ENCODE measurements at regions not wholly inside any gene's neighbourhood (a gene's known extent, or its start where the extent isn't known, plus 50 kb on each side); places are given as distances from the start of the nearest gene placed in this dataset.

DNA sequence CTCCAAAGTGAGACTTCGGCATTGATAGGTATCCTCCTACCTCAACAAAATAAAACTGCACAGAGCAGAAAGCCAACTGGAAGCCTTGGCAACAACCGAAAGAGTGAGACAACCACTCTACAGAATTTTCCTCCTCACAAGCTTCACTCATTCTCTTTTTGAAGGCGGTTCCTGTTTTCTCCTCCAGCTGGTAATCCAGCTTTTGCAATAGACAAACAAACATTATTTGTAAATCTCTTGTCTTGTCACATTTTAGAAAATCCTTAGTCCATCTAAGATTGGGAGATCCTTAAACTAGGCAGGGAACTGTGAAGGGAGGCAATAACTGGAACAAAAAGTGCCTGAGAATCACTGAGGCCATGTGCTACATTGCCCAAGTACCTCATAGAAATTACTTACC is 332.4 kb downstream of the BCL11A start:
- no peak for DNase-seq
- Histone ChIP-seq H3K27me3 (no peaks in the 10 kb centered on the region), H3K36me3 (no peaks in the 10 kb centered on the region), H3K4me1 (no peaks in the 10 kb centered on the region), H3K9me3 (no peaks in the 10 kb centered on the region), H3K4me3 (ENCODE audit: low read depth, low read length) (no peak overlapping the region)
- TF ChIP-seq, protein P1, sequence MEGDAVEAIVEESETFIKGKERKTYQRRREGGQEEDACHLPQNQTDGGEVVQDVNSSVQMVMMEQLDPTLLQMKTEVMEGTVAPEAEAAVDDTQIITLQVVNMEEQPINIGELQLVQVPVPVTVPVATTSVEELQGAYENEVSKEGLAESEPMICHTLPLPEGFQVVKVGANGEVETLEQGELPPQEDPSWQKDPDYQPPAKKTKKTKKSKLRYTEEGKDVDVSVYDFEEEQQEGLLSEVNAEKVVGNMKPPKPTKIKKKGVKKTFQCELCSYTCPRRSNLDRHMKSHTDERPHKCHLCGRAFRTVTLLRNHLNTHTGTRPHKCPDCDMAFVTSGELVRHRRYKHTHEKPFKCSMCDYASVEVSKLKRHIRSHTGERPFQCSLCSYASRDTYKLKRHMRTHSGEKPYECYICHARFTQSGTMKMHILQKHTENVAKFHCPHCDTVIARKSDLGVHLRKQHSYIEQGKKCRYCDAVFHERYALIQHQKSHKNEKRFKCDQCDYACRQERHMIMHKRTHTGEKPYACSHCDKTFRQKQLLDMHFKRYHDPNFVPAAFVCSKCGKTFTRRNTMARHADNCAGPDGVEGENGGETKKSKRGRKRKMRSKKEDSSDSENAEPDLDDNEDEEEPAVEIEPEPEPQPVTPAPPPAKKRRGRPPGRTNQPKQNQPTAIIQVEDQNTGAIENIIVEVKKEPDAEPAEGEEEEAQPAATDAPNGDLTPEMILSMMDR (IDR thresholded peaks at IDR 0.05; ENCODE audit: low read depth, low read length): no peak

DNA sequence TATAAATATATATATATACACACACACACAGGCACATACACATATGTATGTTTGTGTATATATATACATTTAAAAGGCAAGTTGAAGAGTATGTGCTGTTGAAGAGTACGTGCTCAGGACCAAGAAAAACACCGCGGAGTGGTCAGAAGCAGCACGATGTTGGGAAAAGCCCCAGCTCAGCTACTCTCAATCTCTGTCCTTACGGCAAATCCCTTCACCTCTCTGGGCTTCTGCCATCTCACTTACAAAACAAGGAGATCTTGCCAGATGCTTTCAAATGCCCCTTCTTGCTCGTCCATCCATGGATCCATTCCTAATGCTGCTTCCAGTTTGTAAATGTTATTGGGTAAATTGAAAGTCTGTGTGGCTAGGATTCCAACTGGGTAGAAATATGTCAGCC is 333.9 kb downstream of the BCL11A start:
- DNase-seq: no peak
- H3K27me3 ChIP-seq: no peaks in the 10 kb centered on the region
- H3K36me3 ChIP-seq: no peaks in the 10 kb centered on the region
- TF ChIP-seq, protein P1 (IDR thresholded peaks at IDR 0.05; ENCODE audit: low read depth, low read length): no peak
- H3K9me3 ChIP-seq: no peaks in the 10 kb centered on the region
- no peak overlapping the region for H3K4me3 ChIP-seq (ENCODE audit: low read depth, low read length)
- no peaks in the 10 kb centered on the region for H3K4me1 ChIP-seq

DNA sequence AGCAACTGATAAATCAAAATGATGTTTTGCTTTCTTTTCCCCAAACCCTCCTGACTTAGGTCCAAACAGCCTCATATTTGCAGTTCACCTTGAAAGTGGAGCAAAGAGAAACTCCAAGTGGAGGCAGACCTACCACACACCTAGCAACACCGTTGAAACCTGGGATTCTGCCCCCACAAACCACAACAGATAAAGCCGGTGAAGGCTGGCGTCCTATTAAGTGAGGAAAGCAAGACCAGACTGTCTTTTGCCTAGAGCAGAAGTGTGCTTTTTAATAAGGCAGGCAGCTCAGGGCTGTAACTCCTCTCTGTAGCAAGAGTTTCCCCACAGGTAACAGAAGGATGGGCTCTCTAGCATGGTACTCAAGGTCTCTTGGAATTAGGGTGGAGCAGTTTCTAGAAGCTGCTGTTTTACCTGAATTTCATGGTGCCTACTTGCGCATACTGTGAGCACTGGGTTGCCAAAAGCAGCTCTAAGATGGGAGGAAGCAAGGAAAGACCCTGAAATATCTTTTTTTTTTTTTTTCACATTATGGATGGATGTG is 336.9 kb downstream of the BCL11A start:
- no peaks in the 10 kb centered on the region for H3K4me1 ChIP-seq
- no peak overlapping the region for H3K4me3 ChIP-seq (ENCODE audit: low read depth, low read length)
- H3K36me3 ChIP-seq: no peaks in the 10 kb centered on the region
- TF ChIP-seq, protein P1 (IDR thresholded peaks at IDR 0.05; ENCODE audit: low read depth, low read length): no peak
- no peaks in the 10 kb centered on the region for H3K9me3 ChIP-seq
- DNase-seq: no peak
- H3K27me3 ChIP-seq: no peaks in the 10 kb centered on the region

DNA sequence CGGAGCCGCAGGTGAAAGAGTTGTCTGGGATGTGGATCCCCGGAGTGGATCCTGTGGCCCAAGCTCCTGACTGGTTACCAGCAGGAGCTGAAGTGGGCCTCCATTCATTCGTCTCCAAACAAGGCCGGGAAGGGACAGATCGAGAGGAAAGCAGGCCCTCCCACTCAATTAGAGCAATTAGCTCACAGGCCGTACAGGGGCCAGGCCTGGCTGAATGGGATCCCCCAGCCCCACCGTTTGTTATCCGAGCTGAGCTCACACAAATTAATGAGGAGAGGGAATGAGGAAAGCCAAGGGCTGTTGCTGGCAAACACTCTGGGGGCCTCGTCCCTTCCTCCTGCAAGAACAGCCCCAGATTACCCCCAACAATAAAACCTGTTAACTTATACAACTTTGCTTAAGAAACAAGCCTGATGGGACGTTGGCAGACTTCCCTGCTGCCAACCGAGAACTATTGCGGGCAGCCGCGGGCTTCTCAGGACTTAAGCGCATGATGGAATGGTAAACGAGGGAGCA is 338.0 kb downstream of the BCL11A start:
- TF ChIP-seq, protein P1 (IDR thresholded peaks at IDR 0.05; ENCODE audit: low read depth, low read length): no peak
- Histone ChIP-seq H3K4me3 (ENCODE audit: low read depth, low read length) (no peak overlapping the region), H3K27me3 (no peaks in the 10 kb centered on the region), H3K36me3 (no peaks in the 10 kb centered on the region), H3K4me1 (no peaks in the 10 kb centered on the region), H3K9me3 (no peaks in the 10 kb centered on the region)
- DNase-seq: no peak

DNA sequence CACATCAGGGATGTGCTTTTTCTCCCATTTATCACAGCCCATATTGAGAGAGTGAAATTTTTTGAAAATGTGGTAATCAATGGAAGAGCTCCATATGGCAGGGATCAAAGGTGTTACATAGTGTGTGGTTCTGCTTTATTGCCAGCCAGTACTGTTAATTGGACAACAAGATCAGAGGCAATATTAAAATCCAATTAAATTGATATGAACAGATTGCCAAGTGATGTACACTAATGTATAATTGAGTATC is 338.9 kb downstream of the BCL11A start:
- Histone ChIP-seq H3K9me3 (no peaks in the 10 kb centered on the region), H3K4me1 (no peaks in the 10 kb centered on the region), H3K36me3 (no peaks in the 10 kb centered on the region), H3K27me3 (no peaks in the 10 kb centered on the region), H3K4me3 (ENCODE audit: low read depth, low read length) (no peak overlapping the region)
- TF ChIP-seq, protein P1 (IDR thresholded peaks at IDR 0.05; ENCODE audit: low read depth, low read length): no peak
- DNase-seq: no peak

DNA sequence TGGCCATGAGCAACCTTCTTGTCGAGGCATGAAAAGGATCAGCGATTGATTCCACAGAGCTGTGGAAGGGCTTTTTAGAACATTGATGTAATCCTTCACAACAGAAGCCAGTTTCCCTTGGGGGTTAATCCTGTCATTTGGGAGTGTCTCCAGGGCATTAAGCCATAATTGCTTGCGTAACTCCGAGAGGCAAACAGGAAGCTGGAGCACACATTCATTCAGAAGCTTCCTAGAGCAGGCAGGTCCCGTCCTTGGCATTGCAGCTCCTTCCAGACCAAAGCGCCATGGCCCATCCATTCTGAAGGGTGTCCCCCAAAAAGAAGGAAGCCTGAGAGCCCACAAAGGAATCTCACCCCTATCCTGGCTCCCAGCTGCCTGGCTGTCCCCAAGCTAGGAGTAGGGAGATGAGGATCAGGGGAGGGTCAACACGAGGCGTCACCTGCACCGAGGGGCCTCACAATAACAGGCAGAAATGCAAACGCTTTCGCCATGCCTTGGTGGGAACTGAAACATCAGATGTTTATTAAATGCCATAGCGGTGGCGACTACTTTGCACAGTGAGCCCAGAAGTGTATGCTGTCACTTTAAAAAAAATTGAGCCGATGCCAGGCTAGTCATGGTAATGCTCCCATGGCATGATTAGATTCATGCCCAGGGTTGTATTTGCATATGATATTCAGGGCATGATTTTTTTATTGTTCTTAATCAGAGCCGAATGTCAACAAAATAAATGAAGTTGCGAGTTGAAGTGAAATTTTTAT is 339.4 kb downstream of the BCL11A start:
- DNase-seq: no peak
- Histone ChIP-seq H3K4me1 (no peaks in the 10 kb centered on the region), H3K4me3 (ENCODE audit: low read depth, low read length) (no peak overlapping the region), H3K36me3 (no peaks in the 10 kb centered on the region), H3K27me3 (no peaks in the 10 kb centered on the region), H3K9me3 (no peaks in the 10 kb centered on the region)
- TF ChIP-seq, protein P1 (IDR thresholded peaks at IDR 0.05; ENCODE audit: low read depth, low read length): no peak

Measured in BE2C (cell line).